Karpas-422 (cell line): ENCODE measurements at regions not wholly inside any gene's neighbourhood (a gene's known extent, or its start where the extent isn't known, plus 50 kb on each side); places are given as distances from the start of the nearest gene placed in this dataset.
"Not testable (repeated sequence)": the region's sequence is repeated elsewhere in the genome, so short reads cannot be mapped to it uniquely, and the experiment has no call there.

Source experiments
- DNase-seq: peaks from one replicate; pipeline ENCODE4 v3.0.0-alpha.2; 2015
- H2AFZ ChIP-seq: fragments of 200-600 bp; sonication (generic); 2 replicates; pipeline ENCODE4 v1.6.1; 2014; ENCODE audit warnings: antibody characterized with exemption, low read length, mixed read lengths
- H3K27ac ChIP-seq: fragments of 200-600 bp; sonication (generic); 2 replicates; pipeline ENCODE4 v1.5.1; 2014; ENCODE audit warnings: mild to moderate bottlenecking, low read length, moderate library complexity
- H3K27me3 ChIP-seq: fragments of 200-600 bp; sonication (generic); 2 replicates; pipeline ENCODE4 v1.6.1; 2014; ENCODE audit warnings: low read length, mixed read lengths
- H3K36me3 ChIP-seq: fragments of 200-600 bp; sonication (generic); 2 replicates; pipeline ENCODE4 v1.6.1; 2014; ENCODE audit warnings: low read length, mixed read lengths; ENCODE audit not compliant: insufficient read depth
- H3K4me1 ChIP-seq: fragments of 200-600 bp; sonication (generic); 2 replicates; pipeline ENCODE4 v1.6.1; 2014; ENCODE audit warnings: mild to moderate bottlenecking, low read length, mixed read lengths
- H3K4me2 ChIP-seq: fragments of 200-600 bp; sonication (generic); 2 replicates; pipeline ENCODE4 v1.6.1; 2014; ENCODE audit warnings: low read length, low read depth, mild to moderate bottlenecking; ENCODE audit not compliant: poor library complexity, severe bottlenecking
- H3K4me3 ChIP-seq: fragments of 200-600 bp; sonication (generic); 2 replicates; pipeline ENCODE4 v1.5.1; 2014; ENCODE audit warnings: mild to moderate bottlenecking, antibody characterized with exemption, low read length, mixed read lengths
- H3K79me2 ChIP-seq: fragments of 200-600 bp; sonication (generic); 2 replicates; pipeline ENCODE4 v1.6.1; 2014; ENCODE audit warnings: mild to moderate bottlenecking, low read length, mixed read lengths
- H3K9ac ChIP-seq: fragments of 200-600 bp; sonication (generic); 2 replicates; pipeline ENCODE4 v1.6.0; 2014; ENCODE audit warnings: low read length
- H3K9me2 ChIP-seq: fragments of 200-600 bp; sonication (generic), shearing (Covaris generic); replicated peaks from 2 replicates; pipeline ENCODE4 v1.6.0; 2014; ENCODE audit warnings: mild to moderate bottlenecking, low read length, moderate library complexity; ENCODE audit not compliant: insufficient read depth
- H3K9me3 ChIP-seq: fragments of 300-700, 200-600 bp; sonication (generic); 2 replicates; pipeline ENCODE4 v1.6.1; 2014; ENCODE audit warnings: low read length, mixed read lengths
- H4K20me1 ChIP-seq: fragments of 200-600 bp; sonication (generic); 2 replicates; pipeline ENCODE4 v1.6.1; 2014; ENCODE audit warnings: mild to moderate bottlenecking, antibody characterized with exemption, low read length, low read depth; ENCODE audit not compliant: insufficient read depth

DNA sequence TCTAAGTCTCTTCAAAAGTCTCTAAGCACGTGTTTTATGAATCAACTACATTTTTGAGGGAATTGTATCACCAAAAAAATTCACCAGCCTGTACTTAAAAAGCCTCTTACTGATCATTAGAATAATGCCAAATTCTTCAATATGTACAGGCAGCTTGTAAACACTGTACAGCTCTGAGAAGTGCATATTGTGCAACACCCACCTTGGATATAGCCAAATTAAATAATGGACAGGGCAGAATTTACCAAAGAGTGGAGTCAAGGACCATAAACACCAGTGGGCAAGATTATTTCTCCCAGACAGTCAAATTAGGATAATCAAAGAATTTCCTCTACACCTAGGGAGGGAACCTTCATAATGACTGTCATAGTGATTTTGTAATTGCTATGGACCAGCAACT is 338.2 kb downstream of the NR4A2 start:
- H3K4me2 ChIP-seq, result no peak overlapping the region
- DNase-seq, result no peak
- H2AFZ ChIP-seq, result no peak overlapping the region
- H3K27ac ChIP-seq, result no peak overlapping the region
- no peak overlapping the region for H3K9ac ChIP-seq
- no peaks in the 10 kb centered on the region for H3K36me3 ChIP-seq
- no peaks in the 10 kb centered on the region for H3K9me2 ChIP-seq
- H3K4me3 ChIP-seq, result no peak overlapping the region
- H3K27me3 ChIP-seq, result no peaks in the 10 kb centered on the region
- H3K9me3 ChIP-seq, result peaks cover 44% of the 10 kb centered on the region
- no peaks in the 10 kb centered on the region for H3K79me2 ChIP-seq
- H4K20me1 ChIP-seq, result no peaks in the 10 kb centered on the region
- no peaks in the 10 kb centered on the region for H3K4me1 ChIP-seq

DNA sequence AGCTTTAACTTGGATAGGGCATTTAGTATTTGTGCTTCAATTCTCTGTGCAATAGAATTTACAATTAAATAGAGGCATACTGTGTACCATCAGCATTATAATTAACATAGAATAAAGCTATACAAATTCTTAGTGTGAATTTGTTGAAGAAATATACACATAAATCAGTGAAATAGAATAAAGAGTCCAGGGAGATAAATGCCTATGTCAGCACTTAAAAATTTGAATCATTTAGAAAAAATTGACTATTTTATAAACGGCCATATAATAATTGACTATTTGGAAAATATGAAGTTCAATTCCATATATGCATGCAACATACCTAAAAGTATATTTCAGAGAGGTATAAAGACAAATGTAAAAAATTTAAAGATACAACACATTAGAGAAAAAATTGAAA is 348.7 kb downstream of the NR4A2 start:
- H3K9me2 ChIP-seq, result no peaks in the 10 kb centered on the region
- no peaks in the 10 kb centered on the region for H3K79me2 ChIP-seq
- no peaks in the 10 kb centered on the region for H3K36me3 ChIP-seq
- H2AFZ ChIP-seq, result no peak overlapping the region
- H3K4me2 ChIP-seq, result no peak overlapping the region
- no peak for DNase-seq
- no peak overlapping the region for H3K9ac ChIP-seq
- no peaks in the 10 kb centered on the region for H4K20me1 ChIP-seq
- no peaks in the 10 kb centered on the region for H3K4me1 ChIP-seq
- no peak overlapping the region for H3K27ac ChIP-seq
- no peaks in the 10 kb centered on the region for H3K27me3 ChIP-seq
- peaks cover 32% of the 10 kb centered on the region for H3K9me3 ChIP-seq
- no peak overlapping the region for H3K4me3 ChIP-seq

DNA sequence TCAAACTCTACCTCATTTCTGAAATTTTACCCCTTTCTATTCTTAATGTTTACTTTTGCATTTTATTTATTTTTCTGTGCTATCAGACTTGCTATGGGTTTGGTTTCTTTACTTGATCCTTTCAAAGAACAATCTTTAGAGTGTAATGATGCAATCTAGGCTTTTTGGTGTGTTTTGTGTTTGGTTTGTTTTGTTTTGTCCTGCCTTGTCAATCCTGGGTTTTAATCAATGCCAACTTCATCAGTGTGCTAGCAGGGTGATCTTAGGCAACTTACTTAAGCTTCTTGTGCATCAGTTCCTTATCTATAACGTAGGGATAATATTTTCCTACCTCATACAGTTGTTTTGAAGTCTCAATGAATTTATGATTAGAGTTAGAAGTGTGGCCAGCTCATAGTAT is 350.4 kb downstream of the NR4A2 start:
- H2AFZ ChIP-seq, result no peak overlapping the region
- no peaks in the 10 kb centered on the region for H3K4me1 ChIP-seq
- H4K20me1 ChIP-seq, result no peaks in the 10 kb centered on the region
- H3K36me3 ChIP-seq, result no peaks in the 10 kb centered on the region
- no peaks in the 10 kb centered on the region for H3K9me2 ChIP-seq
- H3K27ac ChIP-seq, result no peak overlapping the region
- H3K79me2 ChIP-seq, result no peaks in the 10 kb centered on the region
- H3K4me2 ChIP-seq, result no peak overlapping the region
- H3K9me3 ChIP-seq, result peaks cover 34% of the 10 kb centered on the region
- H3K4me3 ChIP-seq, result no peak overlapping the region
- no peak for DNase-seq
- no peak overlapping the region for H3K9ac ChIP-seq
- H3K27me3 ChIP-seq, result no peaks in the 10 kb centered on the region

DNA sequence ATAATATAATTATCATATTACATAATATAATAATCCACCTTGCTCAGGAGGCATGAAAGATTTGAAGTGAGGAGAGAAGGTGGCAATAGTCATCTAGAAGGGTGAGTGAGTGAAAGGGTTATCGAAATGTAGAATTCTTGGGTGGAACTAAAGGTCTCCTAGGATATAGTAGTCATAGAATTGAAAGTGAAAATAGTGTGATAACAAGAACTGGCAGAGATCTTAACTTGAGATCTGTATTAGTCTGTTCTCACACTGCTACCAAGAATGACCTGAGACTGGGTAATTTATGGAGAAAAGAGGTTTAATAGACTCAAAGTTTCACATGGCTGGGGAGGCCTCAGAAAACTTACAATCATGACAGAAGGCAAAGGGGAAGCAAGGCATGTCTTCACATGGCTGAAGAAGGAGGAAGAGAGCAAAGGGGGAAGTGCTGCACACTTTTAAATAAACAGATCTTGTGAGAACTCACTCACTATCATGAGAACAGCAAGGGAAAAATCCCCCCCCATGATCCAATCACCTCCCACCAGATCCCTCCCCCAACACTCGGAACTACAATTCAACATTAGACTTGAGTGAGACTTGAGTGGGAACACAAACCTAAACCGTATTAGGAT is 351.5 kb downstream of the NR4A2 start:
- Histone ChIP-seq H3K9me3 (peaks cover 33% of the 10 kb centered on the region), H4K20me1 (no peaks in the 10 kb centered on the region), H3K27me3 (no peaks in the 10 kb centered on the region), H3K36me3 (no peaks in the 10 kb centered on the region), H3K4me1 (no peaks in the 10 kb centered on the region), H3K9me2 (no peaks in the 10 kb centered on the region), H3K4me2 (no peak overlapping the region), H3K4me3 (no peak overlapping the region), H2AFZ (no peak overlapping the region; the same call in 1 of the 2 replicates), H3K9ac (no peak overlapping the region), H3K27ac (no peak overlapping the region), H3K79me2 (no peaks in the 10 kb centered on the region)
- DNase-seq, result no peak

DNA sequence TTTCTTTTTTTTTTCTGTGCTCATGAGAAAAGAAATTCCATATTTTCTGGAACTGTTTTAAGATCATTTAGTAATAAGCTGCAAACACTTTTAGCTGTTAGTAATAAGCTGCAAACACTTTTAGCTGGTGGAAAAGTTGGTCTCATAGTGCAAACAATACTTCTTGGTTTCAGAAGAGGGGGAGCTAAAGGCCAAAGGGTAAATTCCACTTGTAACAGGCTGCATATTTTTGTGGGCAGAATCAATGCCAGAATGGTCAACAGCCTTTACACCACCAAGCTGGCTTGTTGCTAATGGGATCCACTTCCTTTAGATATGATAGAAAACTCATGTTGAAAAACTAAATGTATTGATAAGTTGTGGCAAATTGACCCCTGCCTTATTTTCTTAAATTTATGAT is 356.8 kb downstream of the NR4A2 start:
- Histone ChIP-seq H3K36me3 (no peaks in the 10 kb centered on the region), H3K27me3 (no peaks in the 10 kb centered on the region), H3K9me2 (no peaks in the 10 kb centered on the region), H4K20me1 (no peaks in the 10 kb centered on the region), H3K4me3 (no peak overlapping the region), H3K27ac (no peak overlapping the region), H3K4me1 (no peaks in the 10 kb centered on the region), H3K4me2 (no peak overlapping the region), H3K79me2 (no peaks in the 10 kb centered on the region), H3K9me3 (peaks cover 22% of the 10 kb centered on the region), H3K9ac (no peak overlapping the region), H2AFZ (no peak overlapping the region)
- DNase-seq, result no peak

DNA sequence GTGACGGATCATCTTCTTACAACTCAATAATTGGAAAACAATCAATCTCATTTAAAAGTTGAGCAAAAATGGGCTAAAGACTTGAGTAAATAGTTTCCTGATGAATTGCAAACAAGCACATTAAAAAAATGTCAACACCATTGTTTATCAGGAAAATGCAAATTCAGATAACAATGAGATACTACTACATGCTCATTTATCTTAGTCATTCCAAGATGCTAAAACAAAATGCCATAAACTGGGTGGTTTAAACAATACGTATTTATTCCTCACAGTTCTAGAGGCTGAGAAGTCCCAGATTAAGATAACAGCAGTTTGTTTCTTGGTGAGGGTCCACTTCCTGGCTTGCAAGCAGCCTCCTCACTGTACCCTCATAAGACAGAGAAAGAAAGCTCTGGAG is 359.6 kb downstream of the NR4A2 start:
- Histone ChIP-seq H4K20me1 (no peaks in the 10 kb centered on the region), H3K9me2 (no peaks in the 10 kb centered on the region), H3K4me3 (no peak overlapping the region), H3K79me2 (no peaks in the 10 kb centered on the region), H3K9me3 (peaks cover 18% of the 10 kb centered on the region), H3K27me3 (no peaks in the 10 kb centered on the region), H3K27ac (no peak overlapping the region), H3K9ac (no peak overlapping the region), H3K4me1 (no peaks in the 10 kb centered on the region), H3K36me3 (no peaks in the 10 kb centered on the region), H3K4me2 (no peak overlapping the region), H2AFZ (no peak overlapping the region)
- DNase-seq, result no peak

DNA sequence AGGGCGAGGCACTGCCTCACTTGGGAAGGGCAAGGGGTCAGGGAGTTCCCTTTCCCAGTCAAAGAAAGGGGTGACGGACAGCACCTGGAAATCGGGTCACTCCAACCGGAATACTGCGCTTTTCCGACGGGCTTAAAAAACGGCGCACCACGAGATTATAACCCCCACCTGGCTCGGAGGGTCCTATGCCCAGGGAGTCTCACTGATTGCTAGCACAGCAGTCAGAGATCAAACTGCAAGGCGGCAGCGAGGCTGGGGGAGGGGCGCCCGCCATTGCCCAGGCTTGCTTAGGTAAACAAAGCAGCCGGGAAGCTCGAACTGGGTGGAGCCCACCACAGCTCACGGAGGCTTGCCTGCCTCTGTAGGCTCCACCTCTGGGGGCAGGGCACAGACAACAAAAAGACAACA is 366.5 kb downstream of the NR4A2 start:
- not testable (repeated sequence) for H3K9ac ChIP-seq, DNase-seq, H3K27me3 ChIP-seq, H2AFZ ChIP-seq, H3K9me3 ChIP-seq, H3K4me1 ChIP-seq, H3K79me2 ChIP-seq, H3K36me3 ChIP-seq, H3K4me3 ChIP-seq, H3K4me2 ChIP-seq, H4K20me1 ChIP-seq, H3K27ac ChIP-seq, H3K9me2 ChIP-seq

DNA sequence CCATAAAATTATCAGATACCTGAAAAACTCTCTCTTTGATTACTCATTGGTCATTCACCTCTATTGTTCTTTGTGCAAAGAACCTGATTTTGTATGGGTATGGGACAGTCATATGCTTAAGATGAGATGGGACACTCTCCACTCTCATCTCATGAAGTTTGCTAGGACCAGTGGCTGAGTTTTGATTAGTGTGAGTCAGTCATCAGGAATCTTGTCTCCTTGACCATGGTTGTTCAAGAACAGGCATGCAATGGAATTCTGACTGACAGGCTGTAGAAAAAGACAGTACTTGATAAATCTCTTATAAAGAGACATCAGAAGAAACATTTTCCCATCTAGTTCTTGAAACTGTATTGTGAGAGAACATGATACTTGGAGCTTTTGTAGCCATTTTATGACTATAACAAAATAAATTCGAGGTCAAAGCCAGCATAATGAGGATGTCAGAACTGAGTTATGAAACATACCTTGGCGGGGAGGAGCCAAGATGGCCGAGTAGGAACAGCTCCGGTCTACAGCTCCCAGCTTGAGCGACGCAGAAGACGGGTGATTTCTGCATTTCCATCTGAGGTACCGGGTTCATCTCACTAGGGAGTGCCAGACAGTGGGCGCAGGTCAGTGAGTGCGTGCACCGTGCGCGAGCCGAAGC is 367.0 kb downstream of the NR4A2 start:
- Histone ChIP-seq H3K27me3 (no peaks in the 10 kb centered on the region), H3K4me2 (no peak overlapping the region), H3K36me3 (no peaks in the 10 kb centered on the region), H3K79me2 (no peaks in the 10 kb centered on the region), H3K9me3 (0 out of 2 replicates have a peak, but pooled peaks cover 3% of the 10 kb centered on the region), H3K4me1 (no peaks in the 10 kb centered on the region), H3K4me3 (no peak overlapping the region), H4K20me1 (no peaks in the 10 kb centered on the region), H3K9ac (no peak overlapping the region), H3K9me2 (no peaks in the 10 kb centered on the region), H2AFZ (no peak overlapping the region), H3K27ac (no peak overlapping the region)
- no peak for DNase-seq
